ENCODE measurements at regions not wholly inside any gene's neighbourhood (a gene's known extent, or its start where the extent isn't known, plus 50 kb on each side); places are given as distances from the start of the nearest gene placed in this dataset.

DNA sequence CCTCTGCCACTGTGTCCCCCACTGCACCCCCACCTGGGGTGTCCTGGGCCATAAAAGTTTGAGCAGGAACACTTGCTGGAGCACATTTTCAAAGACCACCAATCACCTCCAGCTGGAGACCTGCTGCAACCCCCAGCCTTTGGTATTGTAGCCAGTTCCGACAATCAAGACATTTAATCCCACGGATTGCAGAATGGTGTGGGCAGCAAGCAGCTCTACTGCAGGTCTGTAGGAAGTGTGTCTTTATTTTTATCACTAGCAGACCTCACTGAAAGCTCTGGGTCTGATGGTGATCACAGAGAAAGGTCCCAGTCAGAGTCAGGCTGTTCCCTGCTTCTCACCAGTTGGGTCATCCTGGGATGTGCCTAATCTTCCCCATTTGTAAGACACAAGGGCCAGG is 167.1 kb upstream of the ECI2 start:
- TF ChIP-seq, protein P1, sequence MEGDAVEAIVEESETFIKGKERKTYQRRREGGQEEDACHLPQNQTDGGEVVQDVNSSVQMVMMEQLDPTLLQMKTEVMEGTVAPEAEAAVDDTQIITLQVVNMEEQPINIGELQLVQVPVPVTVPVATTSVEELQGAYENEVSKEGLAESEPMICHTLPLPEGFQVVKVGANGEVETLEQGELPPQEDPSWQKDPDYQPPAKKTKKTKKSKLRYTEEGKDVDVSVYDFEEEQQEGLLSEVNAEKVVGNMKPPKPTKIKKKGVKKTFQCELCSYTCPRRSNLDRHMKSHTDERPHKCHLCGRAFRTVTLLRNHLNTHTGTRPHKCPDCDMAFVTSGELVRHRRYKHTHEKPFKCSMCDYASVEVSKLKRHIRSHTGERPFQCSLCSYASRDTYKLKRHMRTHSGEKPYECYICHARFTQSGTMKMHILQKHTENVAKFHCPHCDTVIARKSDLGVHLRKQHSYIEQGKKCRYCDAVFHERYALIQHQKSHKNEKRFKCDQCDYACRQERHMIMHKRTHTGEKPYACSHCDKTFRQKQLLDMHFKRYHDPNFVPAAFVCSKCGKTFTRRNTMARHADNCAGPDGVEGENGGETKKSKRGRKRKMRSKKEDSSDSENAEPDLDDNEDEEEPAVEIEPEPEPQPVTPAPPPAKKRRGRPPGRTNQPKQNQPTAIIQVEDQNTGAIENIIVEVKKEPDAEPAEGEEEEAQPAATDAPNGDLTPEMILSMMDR (IDR thresholded peaks at IDR 0.05; ENCODE audit: low read depth, low read length): no peak
- no peak for TF ChIP-seq EZH2phosphoT487 (IDR thresholded peaks at IDR 0.05; ENCODE audit: low read depth)
